ENCODE measurements at regions not wholly inside any gene's neighbourhood (a gene's known extent, or its start where the extent isn't known, plus 50 kb on each side); places are given as distances from the start of the nearest gene placed in this dataset.

DNA sequence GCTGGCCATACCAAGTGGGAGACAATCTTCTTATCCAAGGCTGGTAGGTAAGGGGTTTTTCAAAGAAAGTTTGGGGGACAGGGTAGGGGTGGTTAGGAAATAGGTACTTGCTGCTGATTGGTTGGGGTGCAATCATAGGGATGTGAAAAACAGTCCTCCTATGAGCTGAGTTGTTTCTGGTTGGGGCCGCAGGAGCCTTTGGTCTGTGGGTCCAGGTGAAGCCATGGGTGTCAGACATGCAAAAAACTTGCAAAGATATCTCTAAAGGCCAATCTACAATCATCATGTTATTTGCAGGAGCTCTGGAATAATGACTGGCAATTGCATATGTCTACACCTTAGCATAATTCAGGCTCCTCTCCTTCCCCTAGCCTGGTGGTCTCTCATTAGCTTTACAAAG lies 982.3 kb downstream of the DIPK2A start:
- H3K4me2 ChIP-seq (ENCODE audit: low read length) = no peak overlapping the region
- H3K18ac ChIP-seq (ENCODE audit: low read length) = no peak overlapping the region
- no CpG with 5 or more reads among the region's 1 CpG for WGBS (ENCODE audit: extremely low coverage, insufficient coverage, insufficient read length)
- H3K79me2 ChIP-seq (ENCODE audit: control insufficient read depth, insufficient read depth, low read length, poor library complexity) = no peaks in the 10 kb centered on the region
- H3K4me1 ChIP-seq (ENCODE audit: control insufficient read depth in 1 of 2, insufficient read depth in 2 of 2, low read length in 2 of 2) = no peaks in the 10 kb centered on the region
- no peak overlapping the region for H3K4me3 ChIP-seq (ENCODE audit: low read depth, low read length)
- no peak for DNase-seq
- no peak overlapping the region for H2AK5ac ChIP-seq (ENCODE audit: low read length)
- no peak overlapping the region for H4K8ac ChIP-seq (ENCODE audit: low read depth, low read length)
- no peaks in the 10 kb centered on the region for H3K9me3 ChIP-seq (ENCODE audit: insufficient read depth, low read depth, low read length)
- no peak overlapping the region for H3K27ac ChIP-seq (ENCODE audit: low read depth, low read length)
- H2AFZ ChIP-seq (ENCODE audit: insufficient read depth, low read length, poor library complexity) = no peak overlapping the region
- no peak overlapping the region for H3K14ac ChIP-seq (ENCODE audit: low read length)
- no peak overlapping the region for H4K91ac ChIP-seq (ENCODE audit: low read depth, low read length)
- no peak overlapping the region for H3K4ac ChIP-seq (ENCODE audit: low read depth, low read length)
- H3K23ac ChIP-seq (ENCODE audit: low read length) = no peak overlapping the region
- no peak overlapping the region for H4K12ac ChIP-seq (ENCODE audit: low read depth, low read length)
- no peaks in the 10 kb centered on the region for H3K36me3 ChIP-seq (ENCODE audit: control insufficient read depth in 1 of 2, insufficient read depth in 2 of 2, low read length in 2 of 2)
- no peaks in the 10 kb centered on the region for H3K27me3 ChIP-seq (ENCODE audit: insufficient read depth, low read length)
- H2BK12ac ChIP-seq (ENCODE audit: low read length) = no peak overlapping the region
- no peak overlapping the region for H2BK5ac ChIP-seq (ENCODE audit: low read depth, low read length, poor library complexity)
- no peak overlapping the region for H2BK120ac ChIP-seq (ENCODE audit: insufficient read depth, low read length, poor library complexity)
- no peaks in the 10 kb centered on the region for H3K79me1 ChIP-seq (ENCODE audit: low read length)
- no peak overlapping the region for H3K9ac ChIP-seq (ENCODE audit: low read length)

DNA sequence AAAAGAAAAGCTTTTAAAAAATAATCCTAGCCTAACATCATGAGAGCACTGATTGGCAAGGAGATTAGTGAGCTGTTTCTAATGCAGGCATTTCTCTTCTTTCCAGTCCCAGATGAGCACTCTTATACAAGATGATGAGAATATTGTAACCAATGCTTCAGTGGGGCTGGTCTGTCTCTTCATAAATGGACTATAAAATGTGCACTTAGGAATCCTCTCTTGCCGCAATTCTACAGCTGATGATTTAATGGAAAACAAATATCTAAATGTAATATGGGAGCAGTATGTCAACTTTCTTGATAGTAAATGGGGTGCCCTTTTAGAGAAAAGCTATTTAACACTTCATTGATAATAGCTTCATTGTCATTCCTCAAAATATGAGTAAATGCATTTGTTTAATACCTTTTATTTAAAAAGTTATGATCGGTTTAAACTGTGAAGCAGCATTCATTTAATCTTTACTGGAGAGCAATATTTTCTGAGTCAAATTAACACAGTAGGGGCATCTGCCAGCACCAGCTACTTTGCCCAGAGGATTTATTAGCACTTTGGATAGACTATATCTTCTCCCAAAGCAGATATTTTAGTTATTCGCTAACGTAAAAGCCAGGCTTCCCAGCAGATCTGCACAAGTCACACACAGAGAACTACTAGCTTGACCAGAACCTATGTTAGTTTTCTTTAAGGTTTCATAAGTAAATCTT lies 985.9 kb downstream of the DIPK2A start:
- H3K4me2 ChIP-seq (ENCODE audit: low read length) = no peak overlapping the region
- no peak overlapping the region for H3K14ac ChIP-seq (ENCODE audit: low read length)
- no peak overlapping the region for H3K27ac ChIP-seq (ENCODE audit: low read depth, low read length)
- no peak overlapping the region for H4K8ac ChIP-seq (ENCODE audit: low read depth, low read length)
- no CpG with 5 or more reads among the region's 4 CpGs for whole genome bisulfite sequencing (ENCODE audit: extremely low coverage, insufficient coverage, insufficient read length)
- H4K12ac ChIP-seq (ENCODE audit: low read depth, low read length) = no peak overlapping the region
- no peak overlapping the region for H3K4ac ChIP-seq (ENCODE audit: low read depth, low read length)
- H3K79me1 ChIP-seq (ENCODE audit: low read length) = no peaks in the 10 kb centered on the region
- H2BK12ac ChIP-seq (ENCODE audit: low read length) = no peak overlapping the region
- no peaks in the 10 kb centered on the region for H3K79me2 ChIP-seq (ENCODE audit: control insufficient read depth, insufficient read depth, low read length, poor library complexity)
- H2AFZ ChIP-seq (ENCODE audit: insufficient read depth, low read length, poor library complexity) = no peak overlapping the region
- H3K18ac ChIP-seq (ENCODE audit: low read length) = no peak overlapping the region
- no peak overlapping the region for H3K4me3 ChIP-seq (ENCODE audit: low read depth, low read length)
- H4K91ac ChIP-seq (ENCODE audit: low read depth, low read length) = no peak overlapping the region
- H3K9ac ChIP-seq (ENCODE audit: low read length) = no peak overlapping the region
- H3K23ac ChIP-seq (ENCODE audit: low read length) = no peak overlapping the region
- H3K9me3 ChIP-seq (ENCODE audit: insufficient read depth, low read depth, low read length) = no peaks in the 10 kb centered on the region
- no peaks in the 10 kb centered on the region for H3K4me1 ChIP-seq (ENCODE audit: control insufficient read depth in 1 of 2, insufficient read depth in 2 of 2, low read length in 2 of 2)
- H2AK5ac ChIP-seq (ENCODE audit: low read length) = no peak overlapping the region
- no peak overlapping the region for H2BK5ac ChIP-seq (ENCODE audit: low read depth, low read length, poor library complexity)
- DNase-seq = no peak
- no peak overlapping the region for H2BK120ac ChIP-seq (ENCODE audit: insufficient read depth, low read length, poor library complexity)
- H3K27me3 ChIP-seq (ENCODE audit: insufficient read depth, low read length) = no peaks in the 10 kb centered on the region
- H3K36me3 ChIP-seq (ENCODE audit: control insufficient read depth in 1 of 2, insufficient read depth in 2 of 2, low read length in 2 of 2) = no peaks in the 10 kb centered on the region

DNA sequence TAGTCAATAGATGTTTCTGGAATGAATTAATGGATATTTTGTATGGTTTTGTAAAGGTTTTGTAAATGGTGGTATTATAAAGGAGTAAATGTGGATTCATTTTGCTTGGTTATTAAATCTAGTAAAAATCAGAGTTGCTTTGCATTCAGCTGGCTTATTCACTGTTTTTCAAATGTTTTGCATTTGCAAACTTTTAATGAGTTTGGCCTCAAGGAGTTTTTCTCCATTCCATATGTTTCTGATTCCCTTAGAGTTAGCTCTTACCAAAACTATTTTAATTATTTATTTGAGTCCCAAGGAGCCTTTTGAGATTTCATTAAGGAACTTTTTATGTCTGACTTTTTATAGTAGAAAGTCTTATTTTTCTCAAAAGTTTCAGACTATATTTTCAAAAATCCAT lies 992.2 kb downstream of the DIPK2A start:
- Histone ChIP-seq H3K36me3 (ENCODE audit: control insufficient read depth in 1 of 2, insufficient read depth in 2 of 2, low read length in 2 of 2) (no peaks in the 10 kb centered on the region), H2BK12ac (ENCODE audit: low read length) (no peak overlapping the region), H2AK5ac (ENCODE audit: low read length) (no peak overlapping the region), H3K79me1 (ENCODE audit: low read length) (no peaks in the 10 kb centered on the region), H3K23ac (ENCODE audit: low read length) (no peak overlapping the region), H3K18ac (ENCODE audit: low read length) (no peak overlapping the region), H3K4me2 (ENCODE audit: low read length) (no peak overlapping the region), H2AFZ (ENCODE audit: insufficient read depth, low read length, poor library complexity) (no peak overlapping the region), H3K27ac (ENCODE audit: low read depth, low read length) (no peak overlapping the region), H4K8ac (ENCODE audit: low read depth, low read length) (no peak overlapping the region), H3K9ac (ENCODE audit: low read length) (no peak overlapping the region), H2BK5ac (ENCODE audit: low read depth, low read length, poor library complexity) (no peak overlapping the region), H3K79me2 (ENCODE audit: control insufficient read depth, insufficient read depth, low read length, poor library complexity) (no peaks in the 10 kb centered on the region), H3K4ac (ENCODE audit: low read depth, low read length) (no peak overlapping the region), H2BK120ac (ENCODE audit: insufficient read depth, low read length, poor library complexity) (no peak overlapping the region), H3K9me3 (ENCODE audit: insufficient read depth, low read depth, low read length) (no peaks in the 10 kb centered on the region), H4K91ac (ENCODE audit: low read depth, low read length) (no peak overlapping the region), H3K4me3 (ENCODE audit: low read depth, low read length) (no peak overlapping the region), H3K4me1 (ENCODE audit: control insufficient read depth in 1 of 2, insufficient read depth in 2 of 2, low read length in 2 of 2) (no peaks in the 10 kb centered on the region), H3K27me3 (ENCODE audit: insufficient read depth, low read length) (no peaks in the 10 kb centered on the region), H4K12ac (ENCODE audit: low read depth, low read length) (no peak overlapping the region), H3K14ac (ENCODE audit: low read length) (no peak overlapping the region)
- no peak for DNase-seq

DNA sequence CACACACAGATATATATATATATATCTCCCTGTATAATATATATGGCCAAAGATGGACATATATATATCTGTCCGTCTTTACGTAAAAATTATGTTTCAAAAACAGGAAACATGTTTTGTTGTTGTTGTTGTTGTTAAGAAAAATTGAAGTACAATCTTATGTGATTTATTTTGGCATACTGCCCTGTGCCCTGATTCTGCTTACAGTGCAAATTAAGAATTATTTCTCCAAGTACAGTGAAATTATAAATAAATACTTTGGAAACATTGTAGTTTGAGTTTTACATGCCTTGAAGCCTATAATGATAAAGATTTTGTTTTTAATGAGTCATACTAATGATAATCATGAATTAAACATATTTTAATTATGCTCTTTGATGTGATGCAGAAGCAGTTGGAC lies 994.9 kb downstream of the DIPK2A start:
- H3K4me2 ChIP-seq (ENCODE audit: low read length) = no peak overlapping the region
- H2BK12ac ChIP-seq (ENCODE audit: low read length) = no peak overlapping the region
- H3K79me1 ChIP-seq (ENCODE audit: low read length) = no peaks in the 10 kb centered on the region
- no peak overlapping the region for H3K14ac ChIP-seq (ENCODE audit: low read length)
- no peak overlapping the region for H3K23ac ChIP-seq (ENCODE audit: low read length)
- no peak overlapping the region for H4K8ac ChIP-seq (ENCODE audit: low read depth, low read length)
- WGBS (ENCODE audit: extremely low coverage, insufficient coverage, insufficient read length) = no CpG with 5 or more reads among the region's 2 CpGs
- no peak overlapping the region for H3K18ac ChIP-seq (ENCODE audit: low read length)
- H3K4ac ChIP-seq (ENCODE audit: low read depth, low read length) = no peak overlapping the region
- H4K12ac ChIP-seq (ENCODE audit: low read depth, low read length) = no peak overlapping the region
- H3K27me3 ChIP-seq (ENCODE audit: insufficient read depth, low read length) = no peaks in the 10 kb centered on the region
- no peak overlapping the region for H2AK5ac ChIP-seq (ENCODE audit: low read length)
- no peak overlapping the region for H3K9ac ChIP-seq (ENCODE audit: low read length)
- H3K27ac ChIP-seq (ENCODE audit: low read depth, low read length) = no peak overlapping the region
- H3K79me2 ChIP-seq (ENCODE audit: control insufficient read depth, insufficient read depth, low read length, poor library complexity) = no peaks in the 10 kb centered on the region
- H3K9me3 ChIP-seq (ENCODE audit: insufficient read depth, low read depth, low read length) = no peaks in the 10 kb centered on the region
- H2BK5ac ChIP-seq (ENCODE audit: low read depth, low read length, poor library complexity) = no peak overlapping the region
- no peak overlapping the region for H3K4me3 ChIP-seq (ENCODE audit: low read depth, low read length)
- H3K36me3 ChIP-seq (ENCODE audit: control insufficient read depth in 1 of 2, insufficient read depth in 2 of 2, low read length in 2 of 2) = no peaks in the 10 kb centered on the region
- H2BK120ac ChIP-seq (ENCODE audit: insufficient read depth, low read length, poor library complexity) = no peak overlapping the region
- no peaks in the 10 kb centered on the region for H3K4me1 ChIP-seq (ENCODE audit: control insufficient read depth in 1 of 2, insufficient read depth in 2 of 2, low read length in 2 of 2)
- no peak for DNase-seq
- H4K91ac ChIP-seq (ENCODE audit: low read depth, low read length) = no peak overlapping the region
- no peak overlapping the region for H2AFZ ChIP-seq (ENCODE audit: insufficient read depth, low read length, poor library complexity)
